ENCODE measurements at regions not wholly inside any gene's neighbourhood (a gene's known extent, or its start where the extent isn't known, plus 50 kb on each side); places are given as distances from the start of the nearest gene placed in this dataset.

DNA sequence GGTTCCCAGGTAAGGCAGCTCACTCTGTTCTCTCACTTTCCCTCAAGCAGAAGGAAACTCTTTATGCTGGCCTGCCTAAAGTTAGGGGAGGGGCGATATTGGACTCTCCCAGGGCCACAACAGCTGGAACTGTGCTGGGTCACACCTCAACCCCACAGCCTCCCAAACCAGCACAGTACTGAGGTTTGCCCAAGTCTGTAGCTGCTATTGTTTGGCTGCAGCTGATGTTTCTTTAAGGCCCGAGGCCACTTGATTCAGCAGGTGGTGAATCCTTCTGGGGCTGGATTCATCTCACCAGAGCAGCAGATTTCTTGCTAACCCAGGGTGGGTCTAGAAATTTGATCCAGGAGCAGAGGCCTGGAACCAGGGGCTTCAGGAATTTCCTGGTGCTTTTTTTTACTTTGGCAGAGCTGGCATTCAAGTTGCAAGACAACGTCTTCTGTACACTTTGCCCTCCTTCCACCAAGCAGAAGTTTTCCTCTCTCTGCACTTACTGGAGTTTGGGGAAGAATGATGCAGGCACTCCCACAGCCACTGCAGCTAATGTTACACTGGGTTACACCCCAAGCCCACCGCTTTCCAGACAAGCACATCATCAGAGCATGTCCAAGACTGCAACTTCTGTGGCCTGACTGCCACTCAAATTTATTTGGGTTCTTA, 544.7 kb upstream of the NDST4 start:
- Histone ChIP-seq H3K4me3 (no peak overlapping the region), H3K27me3 (replicated peaks in 1 of 7) (no peaks in the 10 kb centered on the region), H3K27ac (no peak overlapping the region), H3K36me3 (no peaks in the 10 kb centered on the region), H3K4me1 (no peaks in the 10 kb centered on the region), H3K9me3 (peaks cover 0 to 9% (median 0%) of the 10 kb centered on the region in 8 donors)
- TF ChIP-seq, protein P1, sequence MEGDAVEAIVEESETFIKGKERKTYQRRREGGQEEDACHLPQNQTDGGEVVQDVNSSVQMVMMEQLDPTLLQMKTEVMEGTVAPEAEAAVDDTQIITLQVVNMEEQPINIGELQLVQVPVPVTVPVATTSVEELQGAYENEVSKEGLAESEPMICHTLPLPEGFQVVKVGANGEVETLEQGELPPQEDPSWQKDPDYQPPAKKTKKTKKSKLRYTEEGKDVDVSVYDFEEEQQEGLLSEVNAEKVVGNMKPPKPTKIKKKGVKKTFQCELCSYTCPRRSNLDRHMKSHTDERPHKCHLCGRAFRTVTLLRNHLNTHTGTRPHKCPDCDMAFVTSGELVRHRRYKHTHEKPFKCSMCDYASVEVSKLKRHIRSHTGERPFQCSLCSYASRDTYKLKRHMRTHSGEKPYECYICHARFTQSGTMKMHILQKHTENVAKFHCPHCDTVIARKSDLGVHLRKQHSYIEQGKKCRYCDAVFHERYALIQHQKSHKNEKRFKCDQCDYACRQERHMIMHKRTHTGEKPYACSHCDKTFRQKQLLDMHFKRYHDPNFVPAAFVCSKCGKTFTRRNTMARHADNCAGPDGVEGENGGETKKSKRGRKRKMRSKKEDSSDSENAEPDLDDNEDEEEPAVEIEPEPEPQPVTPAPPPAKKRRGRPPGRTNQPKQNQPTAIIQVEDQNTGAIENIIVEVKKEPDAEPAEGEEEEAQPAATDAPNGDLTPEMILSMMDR (IDR thresholded peaks at IDR 0.05 in 8 of 11, conservative IDR thresholded peaks at IDR 0.05 in 3 of 11): no peak
- no peak for DNase-seq
- intact Hi-C loops (cut with DNase I; ENCODE audit: low total_unique reads): no loop called here
- WGBS, 5 donors: 76 to 88% (median 78%) methylated on average over 4 of the region's 4 CpGs

DNA sequence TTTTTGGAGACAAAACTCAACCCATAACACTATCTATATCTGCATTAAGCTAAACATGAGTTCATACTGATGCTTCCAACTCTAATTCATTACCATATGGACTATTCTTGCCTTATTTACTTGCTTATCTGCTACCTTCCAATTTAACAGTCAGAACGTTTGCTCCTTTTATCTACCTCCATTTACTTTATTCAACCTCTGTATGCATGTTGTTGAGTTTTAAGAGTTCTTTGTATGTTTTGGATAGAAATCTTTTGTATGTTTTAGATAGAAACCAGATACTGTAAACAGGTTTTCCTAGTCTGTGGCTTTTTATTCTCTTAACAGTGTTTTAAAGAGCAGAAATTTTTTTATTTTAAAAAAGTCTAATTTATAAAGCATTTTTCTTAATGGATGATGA, 542.2 kb upstream of the NDST4 start:
- Histone ChIP-seq H3K4me3 (no peak overlapping the region), H3K9me3 (peaks cover 0 to 10% (median 0%) of the 10 kb centered on the region in 8 donors), H3K4me1 (no peaks in the 10 kb centered on the region), H3K27ac (no peak overlapping the region), H3K27me3 (replicated peaks in 1 of 7) (no peaks in the 10 kb centered on the region), H3K36me3 (no peaks in the 10 kb centered on the region)
- TF ChIP-seq, protein P1 (IDR thresholded peaks at IDR 0.05 in 8 of 11, conservative IDR thresholded peaks at IDR 0.05 in 3 of 11): no peak
- no peak for TF ChIP-seq POLR2AphosphoS5 (IDR thresholded peaks at IDR 0.05)
- no peak for TF ChIP-seq POLR2A (IDR thresholded peaks at IDR 0.05)
- intact Hi-C loops (cut with DNase I; ENCODE audit: low total_unique reads): no loop called here
- no peak for DNase-seq
- WGBS, 5 donors: 66 to 89% (median 74%) methylated on average over 1 of the region's 1 CpG

DNA sequence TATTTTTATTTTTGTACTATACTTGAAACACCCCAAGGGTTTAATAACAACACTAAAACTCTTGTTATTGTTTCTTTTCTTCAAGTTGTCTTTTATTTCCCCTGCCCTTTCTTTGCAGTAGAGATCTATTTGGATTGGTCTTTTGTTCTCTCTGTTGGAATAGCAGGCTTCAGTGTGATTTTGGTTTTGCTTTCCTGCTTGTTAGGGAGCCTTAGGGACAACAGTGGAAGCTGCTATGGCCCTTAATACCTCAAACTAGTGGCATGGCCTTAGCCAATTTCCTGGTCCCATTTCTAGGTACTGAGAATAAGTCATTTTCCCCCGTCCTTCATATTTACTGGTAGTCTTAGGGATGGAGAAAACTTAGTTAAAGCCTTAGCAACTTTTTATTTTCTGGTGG, 535.4 kb upstream of the NDST4 start:
- TF ChIP-seq POLR2AphosphoS5 (IDR thresholded peaks at IDR 0.05) (no peak), POLR2A (IDR thresholded peaks at IDR 0.05) (no peak)
- TF ChIP-seq, protein P1 (IDR thresholded peaks at IDR 0.05 in 8 of 11, conservative IDR thresholded peaks at IDR 0.05 in 3 of 11): no peak
- Histone ChIP-seq H3K4me3 (no peak overlapping the region), H3K9me3 (peaks cover 0 to 3% (median 0%) of the 10 kb centered on the region in 8 donors), H3K4me1 (no peaks in the 10 kb centered on the region), H3K27me3 (replicated peaks in 1 of 7) (no peaks in the 10 kb centered on the region), H3K27ac (no peak overlapping the region), H3K36me3 (no peaks in the 10 kb centered on the region)
- 56 to 84% (median 70%) methylated on average over 1 of the region's 1 CpG for WGBS, 5 donors
- intact Hi-C loops (cut with DNase I; ENCODE audit: low total_unique reads): no loop called here
- DNase-seq: no peak

DNA sequence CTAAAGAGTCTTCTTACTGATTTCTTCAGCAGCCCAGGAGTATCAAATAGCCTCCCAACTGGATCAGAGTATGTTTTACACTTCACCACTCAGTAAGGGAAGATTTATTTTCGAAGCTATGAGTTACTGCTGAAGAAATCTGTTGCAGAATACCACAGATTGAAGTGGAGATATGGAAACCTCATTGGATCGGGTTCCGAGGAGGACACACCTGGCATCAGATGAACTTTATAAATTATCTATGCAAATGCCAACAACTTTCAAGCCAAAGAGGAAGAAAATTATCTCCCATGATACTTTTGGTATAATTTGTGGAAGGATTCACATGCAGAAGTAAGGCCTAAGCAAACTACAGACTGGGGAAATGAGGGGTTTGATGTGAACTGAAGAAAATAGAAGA, 515.9 kb upstream of the NDST4 start:
- no peak for DNase-seq
- TF ChIP-seq, protein P1 (IDR thresholded peaks at IDR 0.05 in 8 of 11, conservative IDR thresholded peaks at IDR 0.05 in 3 of 11): no peak
- no peak for TF ChIP-seq POLR2AphosphoS5 (IDR thresholded peaks at IDR 0.05)
- TF ChIP-seq POLR2A (IDR thresholded peaks at IDR 0.05): no peak
- Histone ChIP-seq H3K27ac (no peak overlapping the region), H3K4me1 (no peaks in the 10 kb centered on the region), H3K9me3 (no peaks in the 10 kb centered on the region), H3K27me3 (replicated peaks in 1 of 7) (no peaks in the 10 kb centered on the region), H3K4me3 (no peak overlapping the region), H3K36me3 (no peaks in the 10 kb centered on the region)
- 64 to 75% (median 70%) methylated on average over 3 of the region's 3 CpGs for WGBS, 5 donors
- intact Hi-C loops (cut with DNase I; ENCODE audit: low total_unique reads): no loop called here
